NCI-H2196 (cell line): ENCODE measurements at regions not wholly inside any gene's neighbourhood (a gene's known extent, or its start where the extent isn't known, plus 50 kb on each side); places are given as distances from the start of the nearest gene placed in this dataset.

Experiments used
- DNase-seq: peaks from one replicate; lab custom pipeline; 2025; ENCODE audit not compliant: unreplicated experiment; lab: John Stamatoyannopoulos, UW

DNA sequence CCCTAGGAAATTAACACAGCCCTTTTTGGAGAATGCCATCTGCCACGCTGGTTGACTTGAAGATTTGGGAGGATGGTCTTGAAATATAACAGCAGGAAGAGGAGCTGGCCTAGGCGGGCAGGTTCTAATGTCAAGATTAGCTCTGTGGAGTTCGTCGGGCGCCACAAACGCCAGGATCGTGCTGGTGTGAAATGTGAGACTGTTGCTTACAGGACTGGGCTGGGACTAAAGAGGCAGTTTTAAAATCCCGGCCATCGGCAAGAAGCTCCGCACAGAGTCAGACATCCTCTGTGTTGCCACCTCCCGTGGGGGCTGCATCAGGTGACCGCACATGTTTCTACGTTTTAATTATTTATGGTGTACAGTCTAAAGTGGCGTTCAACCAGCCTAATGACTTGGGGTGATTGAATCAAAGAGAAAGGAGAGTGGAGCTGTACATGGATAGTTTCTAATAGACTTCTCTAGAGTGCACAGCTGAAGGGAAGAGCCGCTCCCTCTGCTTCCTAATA lies 99.4 kb upstream of the BCL11A start:
- DNase-seq, result no peak

DNA sequence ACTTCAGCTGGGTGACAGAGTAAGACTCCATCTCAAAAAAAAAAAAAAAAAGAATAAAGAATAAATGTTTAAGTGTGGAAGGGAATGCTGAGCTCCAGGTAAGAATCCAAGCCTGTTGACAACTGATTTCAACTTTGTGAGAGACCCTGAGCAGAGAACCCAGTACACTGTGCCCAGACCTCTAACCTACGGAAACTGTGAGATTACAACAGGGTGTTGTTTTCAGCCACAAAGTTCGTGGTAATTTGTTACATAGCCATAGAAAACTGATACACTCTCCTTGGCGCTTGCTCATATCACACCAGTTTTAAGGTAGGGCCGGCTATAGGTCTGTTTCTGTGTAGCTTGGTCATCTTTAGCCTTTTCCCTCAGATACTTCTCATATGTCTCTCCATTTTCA lies 98.4 kb upstream of the PAPOLG start:
- no peak for DNase-seq

DNA sequence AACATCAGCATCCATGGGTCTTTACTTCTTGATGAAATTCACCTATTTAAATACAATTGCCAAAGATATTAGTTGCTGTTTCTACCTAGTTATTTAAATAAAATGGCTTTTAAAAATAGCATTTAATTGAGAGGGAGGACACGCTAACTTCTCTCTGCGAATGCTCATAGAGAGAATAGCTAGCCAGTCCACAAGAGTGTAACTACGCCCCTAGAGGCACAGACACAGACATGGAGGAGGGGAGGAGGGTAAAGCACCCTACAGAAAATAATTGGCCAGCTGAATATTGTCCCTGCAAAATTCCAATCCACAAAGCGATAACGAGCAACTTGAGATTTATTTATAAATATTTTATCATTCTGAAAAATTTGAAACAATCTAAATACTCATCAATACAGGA lies 97.0 kb upstream of the PAPOLG start:
- no peak for DNase-seq

DNA sequence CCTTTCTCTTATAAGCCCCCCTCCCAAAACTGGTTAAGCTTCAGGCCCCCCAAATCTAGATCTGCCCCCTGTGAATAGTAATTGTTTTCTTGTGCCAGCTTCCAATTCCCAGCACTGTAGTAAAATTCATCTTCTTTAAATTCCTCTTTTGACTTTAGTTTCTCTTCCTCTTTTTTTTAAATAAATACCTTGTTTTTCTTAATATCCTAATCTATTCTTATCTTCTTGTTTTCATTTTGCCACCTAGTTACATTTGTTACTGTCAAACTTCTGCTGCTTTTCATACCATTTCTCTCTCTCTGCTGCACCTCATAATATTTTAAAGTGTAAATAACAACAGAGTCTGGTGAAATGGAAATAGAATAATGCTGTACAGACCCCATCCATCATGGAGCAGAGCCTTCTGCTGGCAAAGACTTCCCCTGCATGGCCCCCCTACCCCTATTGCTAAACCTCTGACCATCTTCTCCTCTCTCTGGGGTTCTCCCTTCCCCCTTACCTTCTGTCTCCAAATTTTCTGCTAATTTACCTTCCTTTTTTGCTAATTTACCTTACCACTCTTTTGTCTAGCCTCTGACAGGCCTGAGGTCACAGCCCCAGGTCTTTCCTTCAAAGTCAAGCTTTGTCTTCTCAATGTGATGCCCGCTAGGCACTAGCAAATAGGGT lies 94.9 kb upstream of the PAPOLG start:
- no peak for DNase-seq

DNA sequence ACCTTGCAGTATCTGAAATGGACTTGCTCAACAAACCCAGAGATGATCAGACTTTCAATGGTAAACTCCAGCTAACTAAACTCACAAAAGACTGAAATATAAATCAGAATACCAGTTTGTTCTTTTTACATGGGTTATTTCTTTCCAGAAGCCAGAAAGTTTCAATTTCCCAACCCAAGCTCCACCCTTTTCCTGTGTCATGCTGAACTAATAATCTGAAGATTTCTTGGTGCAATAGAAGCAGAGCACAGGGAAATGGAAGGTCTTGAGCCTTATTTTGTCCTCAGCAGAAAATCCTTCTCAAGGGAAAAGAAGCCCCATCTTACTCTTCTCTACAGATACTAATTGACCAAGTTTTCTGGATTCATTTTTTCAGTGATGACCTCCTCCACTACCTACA lies 93.3 kb upstream of the PAPOLG start:
- no peak for DNase-seq

DNA sequence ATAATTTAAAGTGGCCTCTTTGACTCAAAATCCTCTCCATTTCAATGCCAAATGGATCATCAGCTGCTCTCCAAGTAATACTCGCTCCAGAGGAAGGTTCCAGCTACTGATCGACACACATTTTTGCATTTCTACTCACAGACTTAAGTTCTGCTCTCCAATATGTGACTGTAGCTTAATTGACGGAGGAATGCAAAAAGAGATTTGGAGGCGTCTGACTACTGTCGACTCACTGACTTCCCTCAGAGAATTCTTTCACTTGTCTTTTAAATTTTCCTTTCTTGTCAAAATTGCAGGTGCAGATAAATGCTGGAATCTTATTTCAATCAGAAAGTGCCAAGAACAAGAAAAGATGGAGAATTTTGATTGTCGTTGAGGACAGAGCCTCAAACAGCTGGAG lies 84.1 kb upstream of the PAPOLG start:
- no peak for DNase-seq

DNA sequence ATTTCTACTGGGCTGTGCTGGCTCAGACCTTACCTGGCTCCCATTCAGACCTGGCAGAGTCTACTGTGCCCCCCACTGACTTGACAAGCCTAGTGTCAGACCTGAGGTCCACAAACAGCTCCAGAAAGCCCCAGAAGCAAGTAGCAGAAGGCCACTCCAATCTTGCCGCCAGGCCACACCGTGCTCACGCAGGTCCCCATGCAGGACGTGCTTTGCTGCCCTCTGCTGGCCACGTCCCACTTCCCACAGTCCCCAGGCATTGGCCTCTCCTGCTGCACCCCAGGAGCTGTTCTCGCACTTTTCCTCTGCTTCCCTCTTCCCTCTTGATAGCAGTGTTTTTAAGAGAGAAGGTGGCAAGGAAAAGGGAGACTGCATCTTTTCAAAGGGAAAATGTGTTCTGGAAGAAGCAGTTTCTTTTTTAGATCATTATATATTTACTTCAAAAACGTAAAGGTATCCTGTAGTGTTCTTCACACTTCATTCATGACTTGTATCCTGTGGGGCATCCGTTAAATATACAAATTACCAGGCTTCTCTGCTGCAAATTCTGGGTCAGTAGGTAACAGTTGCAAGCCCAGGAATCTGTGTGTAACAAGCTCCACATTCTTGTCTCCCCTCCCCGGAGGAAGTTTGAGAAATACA lies 81.4 kb upstream of the PAPOLG start:
- peak; percentile 56 for DNase-seq

DNA sequence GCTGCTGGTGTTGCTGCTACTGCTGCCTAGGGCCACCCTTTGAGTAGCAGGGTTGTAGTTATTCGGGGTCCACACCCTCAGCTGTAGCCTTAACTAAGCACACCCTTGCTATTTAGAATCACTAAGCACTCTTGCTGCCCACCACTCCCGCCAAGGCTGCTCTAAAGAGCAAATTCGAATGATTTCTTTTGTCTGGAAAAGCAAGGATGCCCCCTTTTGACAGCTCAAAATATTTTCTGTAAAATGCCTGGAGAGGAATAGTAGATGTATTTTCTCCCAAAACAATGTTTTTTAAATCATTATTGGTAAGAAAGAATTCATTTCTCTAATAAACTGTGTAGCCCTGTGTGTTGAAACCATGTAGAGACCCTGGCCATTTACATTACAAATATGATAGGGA lies 80.8 kb upstream of the PAPOLG start:
- DNase-seq, result no peak

DNA sequence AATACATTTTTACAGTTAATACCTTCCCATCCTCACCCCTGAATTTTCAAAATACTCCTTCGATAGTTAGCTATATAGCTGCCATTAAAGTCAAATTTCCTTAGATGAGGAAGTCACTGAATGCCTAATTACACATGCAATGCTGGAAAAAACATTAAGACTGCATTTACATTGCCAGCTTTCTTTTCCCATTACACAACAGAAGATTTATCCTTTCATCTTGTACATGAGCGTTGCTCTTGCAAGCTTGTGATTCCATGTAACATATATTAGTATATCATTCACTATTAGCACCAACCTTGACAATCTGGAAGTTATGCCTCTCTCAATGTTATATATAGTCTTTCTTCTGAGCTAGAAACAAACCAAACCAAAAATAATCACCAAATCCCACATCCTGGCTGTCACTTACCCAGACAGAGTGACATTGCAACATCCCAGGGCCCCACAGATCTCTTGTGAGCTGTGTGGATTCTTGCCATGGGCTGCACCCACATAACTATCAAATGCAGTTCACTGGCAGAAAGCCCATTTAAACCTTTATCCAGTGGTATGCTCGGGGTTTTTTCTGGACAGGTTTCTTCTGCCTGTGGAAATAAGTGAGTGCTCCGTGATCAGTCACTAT lies 79.2 kb upstream of the PAPOLG start:
- DNase-seq, result no peak

DNA sequence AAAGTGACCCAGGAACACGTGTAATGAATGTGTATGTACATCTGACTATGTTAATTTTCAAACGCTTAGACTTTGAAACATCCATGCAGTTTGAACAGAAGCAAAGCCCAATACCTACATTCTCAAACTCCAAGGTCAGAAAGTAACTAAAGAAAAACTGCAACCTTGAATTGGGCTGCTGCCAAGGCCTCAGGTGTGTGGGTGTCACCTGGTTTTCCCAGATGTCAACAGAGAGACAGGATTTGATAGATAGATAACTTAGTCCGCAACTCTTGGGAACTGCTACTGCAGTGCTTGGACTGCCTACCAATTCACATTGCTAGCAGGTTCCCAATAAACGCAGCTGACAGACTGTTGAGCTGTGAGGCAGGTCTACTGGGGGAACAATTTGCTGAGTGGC lies 78.7 kb upstream of the PAPOLG start:
- no peak for DNase-seq

DNA sequence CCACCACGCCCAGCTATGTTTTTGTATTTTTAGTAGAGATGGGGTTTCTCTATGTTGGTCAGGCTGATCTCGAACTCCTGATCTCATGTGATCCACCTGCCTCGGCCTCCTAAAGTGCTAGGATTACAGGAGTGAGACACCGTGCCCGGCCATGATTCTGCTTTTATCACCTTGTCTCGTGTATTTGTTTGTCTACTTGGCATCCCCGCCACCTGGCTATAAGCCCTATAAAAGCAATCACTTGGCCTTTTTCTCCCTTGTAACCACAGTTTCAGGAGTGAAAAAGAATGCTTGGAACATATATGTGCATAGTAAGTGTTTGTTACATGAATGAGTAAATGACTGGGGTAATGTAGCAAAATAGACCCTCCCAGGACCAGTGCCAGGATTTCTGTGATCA lies 77.5 kb upstream of the PAPOLG start:
- DNase-seq, result no peak

DNA sequence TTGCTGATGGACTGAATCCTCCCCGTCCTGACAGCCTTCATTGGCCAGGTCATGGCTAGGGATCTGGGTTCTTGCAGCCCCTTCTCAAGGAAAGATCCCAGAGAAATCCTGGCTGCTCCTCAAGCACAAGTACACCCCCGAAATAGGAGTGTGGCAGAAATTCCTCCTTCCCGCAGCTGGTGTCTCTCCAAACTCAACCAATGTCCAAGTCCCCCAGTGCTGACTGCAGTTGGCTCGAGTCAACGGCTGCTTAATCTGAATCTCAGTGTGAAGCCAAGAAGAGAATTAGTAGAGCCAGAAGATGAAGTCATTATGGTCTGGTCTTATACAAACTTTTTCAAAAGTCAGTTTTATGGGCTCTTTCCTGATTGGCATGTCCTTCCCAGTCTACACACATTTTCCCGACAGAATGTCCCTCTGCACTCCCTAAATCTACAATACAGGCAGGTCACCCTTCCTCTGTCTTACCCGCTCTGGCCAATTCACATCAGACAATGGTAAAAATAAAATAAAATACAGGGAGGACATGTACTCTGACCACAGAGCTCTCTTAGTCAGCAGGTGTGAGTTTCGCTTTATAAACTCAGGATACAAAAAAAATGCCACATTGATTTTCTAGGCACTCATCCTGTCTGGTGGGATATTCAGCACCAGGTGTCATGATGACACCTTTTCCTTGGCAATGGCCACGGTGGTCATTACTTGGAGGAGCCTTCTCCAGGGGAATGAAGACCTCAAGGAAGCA lies 76.9 kb upstream of the PAPOLG start:
- no peak for DNase-seq

DNA sequence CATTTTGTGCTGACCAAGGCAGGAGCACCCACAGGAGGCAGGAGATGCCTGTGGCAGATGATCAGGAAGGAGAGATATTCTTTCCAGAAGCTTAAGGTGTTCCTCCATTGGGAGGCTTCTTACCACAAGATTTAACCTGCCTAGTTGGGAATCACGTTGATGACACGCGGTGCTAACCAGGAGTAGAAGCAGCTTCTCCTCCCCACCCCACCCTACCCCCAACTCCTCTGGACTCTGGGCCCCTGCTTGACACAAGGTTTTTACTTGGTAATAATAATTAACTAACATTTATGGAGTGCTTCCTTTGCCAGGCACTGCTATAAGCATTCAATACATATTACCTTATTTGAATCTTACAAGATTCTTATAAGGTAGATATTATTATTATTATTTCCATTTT lies 62.5 kb upstream of the PAPOLG start:
- DNase-seq, result no peak

DNA sequence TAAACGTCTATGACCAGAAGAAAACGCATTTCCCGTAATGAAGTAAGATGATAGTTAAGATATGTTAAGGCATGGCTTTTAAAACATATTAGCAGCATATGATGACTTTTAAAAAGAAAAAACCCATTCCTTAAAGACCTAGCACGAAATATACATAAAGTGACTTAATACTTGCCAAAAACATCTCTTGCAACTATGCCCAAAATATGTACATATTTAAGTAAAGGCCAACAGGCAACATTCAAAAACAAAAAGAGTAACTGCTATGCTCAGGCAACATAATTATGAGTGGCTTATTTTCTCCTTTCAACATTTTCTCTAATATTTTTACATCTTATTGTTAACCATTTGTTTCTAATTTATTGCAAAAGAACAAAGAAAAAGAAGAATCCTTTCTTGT lies 60.3 kb upstream of the PAPOLG start:
- no peak for DNase-seq

DNA sequence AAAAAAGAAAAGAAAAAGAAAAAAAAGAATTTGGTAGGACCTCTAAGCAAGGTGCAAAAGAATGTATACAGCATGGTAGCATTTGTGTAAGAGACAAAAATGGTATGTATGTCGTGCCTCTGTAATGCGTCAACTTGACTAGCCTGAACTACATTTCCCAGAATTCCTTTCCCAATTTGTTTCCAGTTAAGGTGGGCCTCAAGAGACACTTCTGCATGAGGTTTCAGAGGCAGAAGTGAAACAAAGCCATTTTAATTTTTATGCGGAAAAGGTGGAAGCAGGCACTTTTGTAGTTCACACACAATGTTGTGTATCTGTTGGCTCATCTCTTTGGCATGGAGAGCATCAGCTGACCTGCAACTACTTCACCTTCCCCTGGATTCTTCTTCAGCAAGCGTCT lies 56.5 kb upstream of the PAPOLG start:
- DNase-seq, result no peak

DNA sequence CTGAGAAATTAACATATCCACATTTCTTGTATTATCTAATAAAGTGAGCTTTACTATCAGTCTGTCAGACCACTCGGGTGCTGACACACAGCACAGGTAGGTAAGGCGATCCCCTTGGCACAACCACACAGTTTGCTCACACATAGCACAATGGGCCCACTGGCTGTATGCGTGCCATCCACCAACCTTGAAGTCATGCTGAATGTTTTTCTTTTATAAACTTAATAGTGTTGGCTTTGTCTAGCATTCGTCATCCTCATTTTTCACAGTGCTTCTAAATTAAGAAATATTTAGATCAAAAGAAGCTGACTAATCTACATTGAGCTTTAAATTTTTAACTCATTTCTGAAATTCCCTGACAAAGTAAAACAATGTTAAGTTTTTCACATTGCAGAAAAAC lies 50.0 kb upstream of the PAPOLG start:
- DNase-seq, result no peak
